ENCODE measurements at regions not wholly inside any gene's neighbourhood (a gene's known extent, or its start where the extent isn't known, plus 50 kb on each side); places are given as distances from the start of the nearest gene placed in this dataset.

- no peaks in the 10 kb centered on the region for H3K36me3 ChIP-seq
- H3K27ac ChIP-seq = no peak overlapping the region
- no peaks in the 10 kb centered on the region for H3K9me3 ChIP-seq
- DNase-seq = no peak
- no peak overlapping the region for H3K4me3 ChIP-seq (replicated peaks in 1 of 3)
- H3K4me1 ChIP-seq = no peaks in the 10 kb centered on the region
- no peaks in the 10 kb centered on the region for H3K27me3 ChIP-seq
- intact Hi-C loops (cut with DNase I) = no loop called here
- 36 to 41% methylated on average over 2 of the region's 2 CpGs for WGBS, 2 donors
- no peak for TF ChIP-seq POLR2A (IDR thresholded peaks at IDR 0.05)
- TF ChIP-seq, protein P1, sequence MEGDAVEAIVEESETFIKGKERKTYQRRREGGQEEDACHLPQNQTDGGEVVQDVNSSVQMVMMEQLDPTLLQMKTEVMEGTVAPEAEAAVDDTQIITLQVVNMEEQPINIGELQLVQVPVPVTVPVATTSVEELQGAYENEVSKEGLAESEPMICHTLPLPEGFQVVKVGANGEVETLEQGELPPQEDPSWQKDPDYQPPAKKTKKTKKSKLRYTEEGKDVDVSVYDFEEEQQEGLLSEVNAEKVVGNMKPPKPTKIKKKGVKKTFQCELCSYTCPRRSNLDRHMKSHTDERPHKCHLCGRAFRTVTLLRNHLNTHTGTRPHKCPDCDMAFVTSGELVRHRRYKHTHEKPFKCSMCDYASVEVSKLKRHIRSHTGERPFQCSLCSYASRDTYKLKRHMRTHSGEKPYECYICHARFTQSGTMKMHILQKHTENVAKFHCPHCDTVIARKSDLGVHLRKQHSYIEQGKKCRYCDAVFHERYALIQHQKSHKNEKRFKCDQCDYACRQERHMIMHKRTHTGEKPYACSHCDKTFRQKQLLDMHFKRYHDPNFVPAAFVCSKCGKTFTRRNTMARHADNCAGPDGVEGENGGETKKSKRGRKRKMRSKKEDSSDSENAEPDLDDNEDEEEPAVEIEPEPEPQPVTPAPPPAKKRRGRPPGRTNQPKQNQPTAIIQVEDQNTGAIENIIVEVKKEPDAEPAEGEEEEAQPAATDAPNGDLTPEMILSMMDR (IDR thresholded peaks at IDR 0.05) = no peak
Measured at GRCh38 chr1:4550941-4551340, 103.5 kb upstream of the AJAP1 start.

GRCh38 chr1:4551706-4552105, 102.7 kb upstream of the AJAP1 start:
- 68 to 71% methylated on average over 6 of the region's 6 CpGs for WGBS, 2 donors
- TF ChIP-seq POLR2A (IDR thresholded peaks at IDR 0.05) = no peak
- TF ChIP-seq, protein P1 (IDR thresholded peaks at IDR 0.05) = no peak
- H3K4me3 ChIP-seq (replicated peaks in 1 of 3) = no peak overlapping the region
- H3K27ac ChIP-seq = no peak overlapping the region
- no peak for DNase-seq
- no peaks in the 10 kb centered on the region for H3K9me3 ChIP-seq
- no peaks in the 10 kb centered on the region for H3K4me1 ChIP-seq
- H3K36me3 ChIP-seq = no peaks in the 10 kb centered on the region
- intact Hi-C loops (cut with DNase I) = no loop called here
- H3K27me3 ChIP-seq = no peaks in the 10 kb centered on the region

GRCh38 chr1:4553761-4554160, 100.6 kb upstream of the AJAP1 start:
- no peaks in the 10 kb centered on the region for H3K9me3 ChIP-seq
- 71 to 72% methylated on average over 3 to 4 of the region's 4 CpGs for WGBS, 2 donors
- no peak overlapping the region for H3K27ac ChIP-seq
- TF ChIP-seq POLR2A (IDR thresholded peaks at IDR 0.05) = no peak
- TF ChIP-seq, protein P1 (IDR thresholded peaks at IDR 0.05) = no peak
- intact Hi-C loops (cut with DNase I) = no loop called here
- no peaks in the 10 kb centered on the region for H3K4me1 ChIP-seq
- H3K27me3 ChIP-seq = no peaks in the 10 kb centered on the region
- DNase-seq = no peak
- no peaks in the 10 kb centered on the region for H3K36me3 ChIP-seq
- no peak overlapping the region for H3K4me3 ChIP-seq (replicated peaks in 1 of 3)

DNA sequence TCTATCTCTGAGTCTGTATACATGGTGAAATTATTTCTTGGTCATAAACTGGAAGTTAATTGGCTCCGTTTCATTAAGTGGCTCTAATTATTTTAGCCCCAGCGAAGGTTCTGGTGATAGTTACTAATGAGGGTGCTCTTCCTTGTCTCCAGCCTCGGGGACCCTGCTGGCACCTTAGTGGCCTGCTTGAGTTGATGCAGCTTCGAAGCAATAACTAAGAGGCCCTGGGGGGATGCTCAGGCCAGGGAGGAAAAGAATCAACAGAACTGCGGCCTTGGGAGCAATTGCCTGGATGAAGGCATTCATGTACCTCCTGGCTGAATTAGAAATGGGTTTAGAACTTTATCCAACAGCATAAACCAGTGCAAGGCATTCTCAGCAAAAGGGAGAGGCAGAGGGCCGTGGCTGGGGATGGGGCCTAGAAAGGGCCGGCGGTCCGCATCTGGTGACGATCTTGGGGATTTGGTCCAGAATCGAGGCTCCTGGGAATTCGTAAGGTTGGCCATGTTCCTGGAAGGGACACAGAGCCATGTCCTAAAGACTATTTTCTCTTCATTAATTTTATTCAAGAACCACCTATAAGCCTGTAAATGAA, 100.0 kb upstream of the AJAP1 start:
- Histone ChIP-seq H3K4me1 (no peaks in the 10 kb centered on the region), H3K4me3 (replicated peaks in 1 of 3) (no peak overlapping the region), H3K27me3 (no peaks in the 10 kb centered on the region), H3K27ac (no peak overlapping the region), H3K9me3 (no peaks in the 10 kb centered on the region), H3K36me3 (no peaks in the 10 kb centered on the region)
- 79 to 87% methylated on average over 12 of the region's 12 CpGs for WGBS, 2 donors
- intact Hi-C loops (cut with DNase I) = no loop called here
- DNase-seq = no peak
- TF ChIP-seq, protein P1 (IDR thresholded peaks at IDR 0.05) = no peak
- TF ChIP-seq POLR2A (IDR thresholded peaks at IDR 0.05) = no peak

DNA sequence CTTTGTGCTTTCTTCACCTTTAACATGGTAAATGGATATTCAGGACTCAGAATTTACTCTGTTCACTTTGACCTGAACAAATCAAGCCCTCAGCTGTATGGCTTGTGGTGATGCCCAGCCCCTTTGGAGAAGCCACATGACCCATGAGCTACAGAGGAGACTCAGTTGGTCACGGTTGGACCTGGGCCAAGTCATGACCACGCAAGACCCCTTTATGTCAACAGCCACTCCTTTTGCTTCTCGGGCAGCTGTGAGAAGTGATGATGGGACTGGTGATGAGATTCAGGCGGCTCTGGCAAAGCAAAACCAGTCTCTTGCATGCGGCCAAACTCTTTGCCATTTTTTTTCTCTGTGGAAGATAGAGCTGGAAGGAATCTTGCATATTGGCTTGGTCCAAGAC, 96.5 kb upstream of the AJAP1 start:
- no peak overlapping the region for H3K27ac ChIP-seq
- H3K4me3 ChIP-seq (replicated peaks in 1 of 3) = no peak overlapping the region
- no peaks in the 10 kb centered on the region for H3K9me3 ChIP-seq
- H3K4me1 ChIP-seq = no peaks in the 10 kb centered on the region
- no peak for TF ChIP-seq POLR2A (IDR thresholded peaks at IDR 0.05)
- TF ChIP-seq, protein P1 (IDR thresholded peaks at IDR 0.05) = no peak
- intact Hi-C loops (cut with DNase I) = no loop called here
- DNase-seq = no peak
- no peaks in the 10 kb centered on the region for H3K36me3 ChIP-seq
- 64 to 78% methylated on average over 5 of the region's 5 CpGs for WGBS, 2 donors
- H3K27me3 ChIP-seq = no peaks in the 10 kb centered on the region

Measured in thyroid gland (tissue), 4 donors.